ENCODE measurements at regions not wholly inside any gene's neighbourhood (a gene's known extent, or its start where the extent isn't known, plus 50 kb on each side); places are given as distances from the start of the nearest gene placed in this dataset.
"Not testable (repeated sequence)": the region's sequence is repeated elsewhere in the genome, so short reads cannot be mapped to it uniquely, and the experiment has no call there.

DNA sequence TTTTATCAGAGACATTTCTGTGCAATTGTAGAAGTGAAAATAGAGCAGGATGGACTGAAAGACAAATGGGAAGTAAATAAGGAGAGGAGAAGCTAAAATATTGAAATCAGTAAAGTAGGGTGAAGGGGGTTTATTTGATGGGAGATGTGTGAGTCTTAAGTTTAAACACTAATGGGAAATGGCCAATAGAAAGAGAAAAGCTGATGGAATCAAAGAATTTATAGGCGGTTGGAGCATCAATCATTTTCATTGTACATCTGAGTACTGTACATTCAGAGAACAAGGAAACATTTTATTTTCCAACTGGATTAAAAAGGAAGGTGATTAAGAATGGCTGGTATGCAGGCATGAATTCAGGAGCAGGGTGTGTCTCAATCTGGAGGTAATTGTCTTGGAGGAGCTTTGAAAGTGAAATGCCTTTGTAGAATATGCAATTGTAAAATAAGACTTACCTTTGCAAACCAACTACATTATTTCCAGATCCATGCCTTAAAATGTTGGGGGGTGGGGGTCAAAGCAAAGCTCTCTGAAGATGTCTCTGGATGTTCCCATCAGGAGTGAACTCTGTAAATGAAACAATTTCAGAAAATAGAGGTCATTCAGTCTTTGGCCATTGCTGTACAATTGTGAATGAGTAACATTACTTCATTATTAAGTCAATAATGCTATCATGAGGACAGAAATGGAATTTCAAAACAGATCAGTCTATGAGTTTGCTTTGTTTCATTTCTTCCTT lies 227.4 kb downstream of the SPATA31A1 start:
- TF ChIP-seq, protein P1, sequence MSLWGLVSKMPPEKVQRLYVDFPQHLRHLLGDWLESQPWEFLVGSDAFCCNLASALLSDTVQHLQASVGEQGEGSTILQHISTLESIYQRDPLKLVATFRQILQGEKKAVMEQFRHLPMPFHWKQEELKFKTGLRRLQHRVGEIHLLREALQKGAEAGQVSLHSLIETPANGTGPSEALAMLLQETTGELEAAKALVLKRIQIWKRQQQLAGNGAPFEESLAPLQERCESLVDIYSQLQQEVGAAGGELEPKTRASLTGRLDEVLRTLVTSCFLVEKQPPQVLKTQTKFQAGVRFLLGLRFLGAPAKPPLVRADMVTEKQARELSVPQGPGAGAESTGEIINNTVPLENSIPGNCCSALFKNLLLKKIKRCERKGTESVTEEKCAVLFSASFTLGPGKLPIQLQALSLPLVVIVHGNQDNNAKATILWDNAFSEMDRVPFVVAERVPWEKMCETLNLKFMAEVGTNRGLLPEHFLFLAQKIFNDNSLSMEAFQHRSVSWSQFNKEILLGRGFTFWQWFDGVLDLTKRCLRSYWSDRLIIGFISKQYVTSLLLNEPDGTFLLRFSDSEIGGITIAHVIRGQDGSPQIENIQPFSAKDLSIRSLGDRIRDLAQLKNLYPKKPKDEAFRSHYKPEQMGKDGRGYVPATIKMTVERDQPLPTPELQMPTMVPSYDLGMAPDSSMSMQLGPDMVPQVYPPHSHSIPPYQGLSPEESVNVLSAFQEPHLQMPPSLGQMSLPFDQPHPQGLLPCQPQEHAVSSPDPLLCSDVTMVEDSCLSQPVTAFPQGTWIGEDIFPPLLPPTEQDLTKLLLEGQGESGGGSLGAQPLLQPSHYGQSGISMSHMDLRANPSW (CRISPR knock-in tag; conservative IDR thresholded peaks at IDR 0.05; ENCODE audit: low read depth) = not testable (repeated sequence)
- not testable (repeated sequence) for TF ChIP-seq ZNF396, FOXJ3 (CRISPR knock-in tag; IDR thresholded peaks at IDR 0.05; ENCODE audit: borderline replicate concordance)
- TF ChIP-seq, protein P2, sequence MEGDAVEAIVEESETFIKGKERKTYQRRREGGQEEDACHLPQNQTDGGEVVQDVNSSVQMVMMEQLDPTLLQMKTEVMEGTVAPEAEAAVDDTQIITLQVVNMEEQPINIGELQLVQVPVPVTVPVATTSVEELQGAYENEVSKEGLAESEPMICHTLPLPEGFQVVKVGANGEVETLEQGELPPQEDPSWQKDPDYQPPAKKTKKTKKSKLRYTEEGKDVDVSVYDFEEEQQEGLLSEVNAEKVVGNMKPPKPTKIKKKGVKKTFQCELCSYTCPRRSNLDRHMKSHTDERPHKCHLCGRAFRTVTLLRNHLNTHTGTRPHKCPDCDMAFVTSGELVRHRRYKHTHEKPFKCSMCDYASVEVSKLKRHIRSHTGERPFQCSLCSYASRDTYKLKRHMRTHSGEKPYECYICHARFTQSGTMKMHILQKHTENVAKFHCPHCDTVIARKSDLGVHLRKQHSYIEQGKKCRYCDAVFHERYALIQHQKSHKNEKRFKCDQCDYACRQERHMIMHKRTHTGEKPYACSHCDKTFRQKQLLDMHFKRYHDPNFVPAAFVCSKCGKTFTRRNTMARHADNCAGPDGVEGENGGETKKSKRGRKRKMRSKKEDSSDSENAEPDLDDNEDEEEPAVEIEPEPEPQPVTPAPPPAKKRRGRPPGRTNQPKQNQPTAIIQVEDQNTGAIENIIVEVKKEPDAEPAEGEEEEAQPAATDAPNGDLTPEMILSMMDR (IDR thresholded peaks at IDR 0.05) = not testable (repeated sequence)
